ENCODE measurements at regions not wholly inside any gene's neighbourhood (a gene's known extent, or its start where the extent isn't known, plus 50 kb on each side); places are given as distances from the start of the nearest gene placed in this dataset.
"Not testable (repeated sequence)": the region's sequence is repeated elsewhere in the genome, so short reads cannot be mapped to it uniquely, and the experiment has no call there.

DNA sequence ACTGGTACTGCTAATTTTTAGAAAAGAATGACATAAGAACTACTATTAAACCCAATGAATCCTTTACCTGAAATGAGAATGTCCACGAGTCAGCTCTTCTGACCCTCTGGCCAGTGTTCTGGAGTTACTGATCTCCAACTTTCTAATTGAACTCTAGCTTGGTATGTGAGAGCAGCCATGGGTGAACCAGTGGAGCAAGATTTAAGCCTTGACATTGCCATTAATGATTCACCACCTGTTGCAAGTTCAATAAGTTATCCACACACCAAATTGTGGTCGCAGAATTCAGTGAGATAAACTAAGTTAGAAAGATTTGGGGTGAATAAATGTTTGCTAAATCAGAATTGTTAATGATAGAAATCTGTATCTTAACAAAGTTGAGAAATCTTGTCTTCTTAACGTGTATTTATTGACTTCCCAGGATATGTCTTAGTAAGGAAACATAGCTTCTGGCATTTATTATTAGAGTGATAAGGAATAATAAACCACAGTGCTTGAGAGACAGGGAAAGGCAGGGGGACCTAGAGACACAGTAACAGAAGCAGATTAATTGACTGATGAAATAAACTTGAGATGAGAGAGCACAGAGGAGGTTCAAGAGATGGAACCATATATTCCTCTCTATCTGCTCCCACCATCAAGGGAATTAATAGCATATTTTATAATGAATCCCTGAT is 67.3 kb downstream of the NUTM2D start:
- not testable (repeated sequence) for TF ChIP-seq ZBTB8A (IDR thresholded peaks at IDR 0.05; ENCODE audit: partially characterized antibody); U2AF1 (optimal IDR thresholded peaks at IDR 0.05; ENCODE audit: low read depth, low read length); SMARCB1 (IDR thresholded peaks at IDR 0.05; ENCODE audit: insufficient read length, low read depth); PTBP1 (IDR thresholded peaks at IDR 0.05; ENCODE audit: low read depth, low read length); CREB1 (IDR thresholded peaks at IDR 0.05); CREB1 (CRISPR knock-in tag; IDR thresholded peaks at IDR 0.05); MYNN (IDR thresholded peaks at IDR 0.05); MYNN (CRISPR knock-in tag; IDR thresholded peaks at IDR 0.05); SMARCA4 (IDR thresholded peaks at IDR 0.05); HDAC2 (IDR thresholded peaks at IDR 0.05); RBM14 (IDR thresholded peaks at IDR 0.05; ENCODE audit: borderline replicate concordance, insufficient read depth, low read depth, low read length); RAD21 (CRISPR knock-in tag; conservative IDR thresholded peaks at IDR 0.05 in 1 of 2, IDR thresholded peaks at IDR 0.05 in 1 of 2)
- TF ChIP-seq, protein P1, sequence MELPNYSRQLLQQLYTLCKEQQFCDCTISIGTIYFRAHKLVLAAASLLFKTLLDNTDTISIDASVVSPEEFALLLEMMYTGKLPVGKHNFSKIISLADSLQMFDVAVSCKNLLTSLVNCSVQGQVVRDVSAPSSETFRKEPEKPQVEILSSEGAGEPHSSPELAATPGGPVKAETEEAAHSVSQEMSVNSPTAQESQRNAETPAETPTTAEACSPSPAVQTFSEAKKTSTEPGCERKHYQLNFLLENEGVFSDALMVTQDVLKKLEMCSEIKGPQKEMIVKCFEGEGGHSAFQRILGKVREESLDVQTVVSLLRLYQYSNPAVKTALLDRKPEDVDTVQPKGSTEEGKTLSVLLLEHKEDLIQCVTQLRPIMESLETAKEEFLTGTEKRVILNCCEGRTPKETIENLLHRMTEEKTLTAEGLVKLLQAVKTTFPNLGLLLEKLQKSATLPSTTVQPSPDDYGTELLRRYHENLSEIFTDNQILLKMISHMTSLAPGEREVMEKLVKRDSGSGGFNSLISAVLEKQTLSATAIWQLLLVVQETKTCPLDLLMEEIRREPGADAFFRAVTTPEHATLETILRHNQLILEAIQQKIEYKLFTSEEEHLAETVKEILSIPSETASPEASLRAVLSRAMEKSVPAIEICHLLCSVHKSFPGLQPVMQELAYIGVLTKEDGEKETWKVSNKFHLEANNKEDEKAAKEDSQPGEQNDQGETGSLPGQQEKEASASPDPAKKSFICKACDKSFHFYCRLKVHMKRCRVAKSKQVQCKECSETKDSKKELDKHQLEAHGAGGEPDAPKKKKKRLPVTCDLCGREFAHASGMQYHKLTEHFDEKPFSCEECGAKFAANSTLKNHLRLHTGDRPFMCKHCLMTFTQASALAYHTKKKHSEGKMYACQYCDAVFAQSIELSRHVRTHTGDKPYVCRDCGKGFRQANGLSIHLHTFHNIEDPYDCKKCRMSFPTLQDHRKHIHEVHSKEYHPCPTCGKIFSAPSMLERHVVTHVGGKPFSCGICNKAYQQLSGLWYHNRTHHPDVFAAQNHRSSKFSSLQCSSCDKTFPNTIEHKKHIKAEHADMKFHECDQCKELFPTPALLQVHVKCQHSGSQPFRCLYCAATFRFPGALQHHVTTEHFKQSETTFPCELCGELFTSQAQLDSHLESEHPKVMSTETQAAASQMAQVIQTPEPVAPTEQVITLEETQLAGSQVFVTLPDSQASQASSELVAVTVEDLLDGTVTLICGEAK (IDR thresholded peaks at IDR 0.05) = not testable (repeated sequence)
- TF ChIP-seq, protein P1 (CRISPR knock-in tag; IDR thresholded peaks at IDR 0.05) = not testable (repeated sequence)
- TF ChIP-seq, protein P2, sequence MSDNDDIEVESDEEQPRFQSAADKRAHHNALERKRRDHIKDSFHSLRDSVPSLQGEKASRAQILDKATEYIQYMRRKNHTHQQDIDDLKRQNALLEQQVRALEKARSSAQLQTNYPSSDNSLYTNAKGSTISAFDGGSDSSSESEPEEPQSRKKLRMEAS (CRISPR knock-in tag; IDR thresholded peaks at IDR 0.05) = not testable (repeated sequence)
- TF ChIP-seq, protein P3, sequence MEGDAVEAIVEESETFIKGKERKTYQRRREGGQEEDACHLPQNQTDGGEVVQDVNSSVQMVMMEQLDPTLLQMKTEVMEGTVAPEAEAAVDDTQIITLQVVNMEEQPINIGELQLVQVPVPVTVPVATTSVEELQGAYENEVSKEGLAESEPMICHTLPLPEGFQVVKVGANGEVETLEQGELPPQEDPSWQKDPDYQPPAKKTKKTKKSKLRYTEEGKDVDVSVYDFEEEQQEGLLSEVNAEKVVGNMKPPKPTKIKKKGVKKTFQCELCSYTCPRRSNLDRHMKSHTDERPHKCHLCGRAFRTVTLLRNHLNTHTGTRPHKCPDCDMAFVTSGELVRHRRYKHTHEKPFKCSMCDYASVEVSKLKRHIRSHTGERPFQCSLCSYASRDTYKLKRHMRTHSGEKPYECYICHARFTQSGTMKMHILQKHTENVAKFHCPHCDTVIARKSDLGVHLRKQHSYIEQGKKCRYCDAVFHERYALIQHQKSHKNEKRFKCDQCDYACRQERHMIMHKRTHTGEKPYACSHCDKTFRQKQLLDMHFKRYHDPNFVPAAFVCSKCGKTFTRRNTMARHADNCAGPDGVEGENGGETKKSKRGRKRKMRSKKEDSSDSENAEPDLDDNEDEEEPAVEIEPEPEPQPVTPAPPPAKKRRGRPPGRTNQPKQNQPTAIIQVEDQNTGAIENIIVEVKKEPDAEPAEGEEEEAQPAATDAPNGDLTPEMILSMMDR (IDR thresholded peaks at IDR 0.05 in 2 of 3, conservative IDR thresholded peaks at IDR 0.05 in 1 of 3; ENCODE audit: insufficient read depth in 2 of 3, low read depth in 1 of 3, low read length in 3 of 3) = not testable (repeated sequence)
- TF ChIP-seq, protein P4, sequence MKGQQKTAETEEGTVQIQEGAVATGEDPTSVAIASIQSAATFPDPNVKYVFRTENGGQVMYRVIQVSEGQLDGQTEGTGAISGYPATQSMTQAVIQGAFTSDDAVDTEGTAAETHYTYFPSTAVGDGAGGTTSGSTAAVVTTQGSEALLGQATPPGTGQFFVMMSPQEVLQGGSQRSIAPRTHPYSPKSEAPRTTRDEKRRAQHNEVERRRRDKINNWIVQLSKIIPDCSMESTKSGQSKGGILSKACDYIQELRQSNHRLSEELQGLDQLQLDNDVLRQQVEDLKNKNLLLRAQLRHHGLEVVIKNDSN (CRISPR knock-in tag; IDR thresholded peaks at IDR 0.05) = not testable (repeated sequence)
